HT1080 (cell line): ENCODE measurements at regions not wholly inside any gene's neighbourhood (a gene's known extent, or its start where the extent isn't known, plus 50 kb on each side); places are given as distances from the start of the nearest gene placed in this dataset.
"Not testable (repeated sequence)": the region's sequence is repeated elsewhere in the genome, so short reads cannot be mapped to it uniquely, and the experiment has no call there.

Experiments used
- DNase-seq: peaks from one replicate; pipeline ENCODE4 v3.0.0-alpha.2; 2015; ENCODE audit warnings: low read depth

- DNase-seq = not testable (repeated sequence)
Observed at GRCh38 chr2:87075054-87075790, 53.6 kb upstream of the PLGLB1 start.

GRCh38 chr2:87075791-87076252, 54.2 kb upstream of the PLGLB1 start:
- DNase-seq = peak; percentile 22

- peak; percentile 81 for DNase-seq
Observed at GRCh38 chr2:87076253-87077123, 54.8 kb upstream of the PLGLB1 start.

GRCh38 chr2:87077124-87077446, 55.4 kb upstream of the PLGLB1 start:
- not testable (repeated sequence) for DNase-seq

- DNase-seq = not testable (repeated sequence)
Observed at GRCh38 chr2:87081727-87082126, 60.1 kb upstream of the PLGLB1 start.

DNA sequence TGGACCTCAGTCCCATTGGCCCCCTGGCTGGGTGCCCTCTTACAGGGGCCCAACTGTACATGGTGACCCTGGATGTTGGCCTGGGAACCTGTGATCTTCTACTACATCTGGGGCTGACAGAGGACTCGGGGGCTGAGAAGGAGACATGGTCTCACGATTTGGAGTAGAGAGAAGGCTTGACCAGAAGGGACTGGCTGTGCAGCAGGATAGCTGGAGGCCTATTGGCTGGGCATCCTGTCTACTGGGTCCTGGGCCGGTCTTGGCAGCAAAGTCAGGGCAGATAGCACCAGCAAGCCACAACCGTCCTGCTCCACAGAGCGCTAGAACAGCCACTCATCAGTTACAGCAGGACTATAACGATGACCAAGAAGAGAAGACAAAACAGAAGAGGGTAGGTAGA, 66.4 kb upstream of the PLGLB1 start:
- DNase-seq = not testable (repeated sequence)

DNA sequence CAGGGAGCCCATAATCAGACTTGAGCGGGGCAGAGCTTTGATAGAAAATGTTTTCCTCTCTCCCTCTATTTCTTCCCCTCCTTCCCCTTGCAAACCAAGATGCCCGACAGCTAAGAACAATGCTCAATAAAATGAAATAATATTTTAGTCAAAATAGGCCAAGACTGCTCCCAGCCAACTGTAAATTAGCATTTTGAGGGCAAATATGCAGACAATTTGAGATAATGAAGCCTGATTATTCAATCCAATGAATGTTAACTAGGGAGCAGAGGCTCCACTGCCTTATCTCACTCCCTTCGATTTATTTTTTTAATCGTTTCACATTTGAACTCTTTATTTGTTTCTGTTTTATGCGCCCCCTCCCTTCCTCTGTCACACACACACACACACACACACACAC, 67.8 kb upstream of the PLGLB1 start:
- DNase-seq = not testable (repeated sequence)

GRCh38 chr2:87093252-87093651, 71.6 kb upstream of the PLGLB1 start:
- DNase-seq = not testable (repeated sequence)

- DNase-seq = not testable (repeated sequence)
Observed at GRCh38 chr2:87093937-87094529, 72.4 kb upstream of the PLGLB1 start.

- not testable (repeated sequence) for DNase-seq
Observed at GRCh38 chr2:87095804-87096203, 74.2 kb upstream of the PLGLB1 start.

DNA sequence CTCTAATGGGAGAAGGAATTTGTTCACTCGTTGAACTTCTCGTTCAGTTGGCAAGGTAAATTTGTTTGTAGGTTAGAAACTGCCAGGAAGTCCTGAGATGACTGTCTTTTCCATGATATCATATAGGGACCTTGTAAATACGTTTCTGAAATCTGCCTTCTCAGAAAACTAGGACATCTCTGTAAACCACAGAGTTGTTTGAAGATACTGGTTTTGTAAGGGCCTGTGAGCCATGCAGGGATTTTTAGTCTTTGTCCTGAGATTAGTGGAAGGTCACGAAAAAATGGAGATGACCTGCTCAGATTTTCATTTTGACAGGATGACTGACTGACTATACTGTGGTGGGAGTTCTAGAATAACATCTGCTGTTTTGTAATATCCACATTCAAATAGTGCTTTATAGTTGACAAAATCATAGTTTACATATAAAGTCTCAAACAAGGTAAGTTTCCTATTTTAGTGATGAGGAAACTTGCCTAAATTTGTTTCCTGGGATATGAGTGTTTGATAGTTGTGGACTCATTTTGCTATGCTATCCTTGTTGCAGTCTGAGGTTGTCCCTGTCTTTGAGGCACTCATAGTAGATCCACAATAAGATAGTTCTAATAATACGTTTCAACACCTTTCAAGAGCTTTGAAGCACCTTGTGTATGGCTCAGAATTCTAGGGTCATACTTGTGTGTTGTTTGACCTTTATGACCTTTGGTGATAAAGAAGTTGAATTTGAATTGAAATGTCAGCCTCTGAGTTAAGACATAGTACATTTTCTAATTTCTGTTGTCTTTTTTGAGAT, 107.3 kb upstream of the PLGLB1 start:
- DNase-seq = not testable (repeated sequence)

DNA sequence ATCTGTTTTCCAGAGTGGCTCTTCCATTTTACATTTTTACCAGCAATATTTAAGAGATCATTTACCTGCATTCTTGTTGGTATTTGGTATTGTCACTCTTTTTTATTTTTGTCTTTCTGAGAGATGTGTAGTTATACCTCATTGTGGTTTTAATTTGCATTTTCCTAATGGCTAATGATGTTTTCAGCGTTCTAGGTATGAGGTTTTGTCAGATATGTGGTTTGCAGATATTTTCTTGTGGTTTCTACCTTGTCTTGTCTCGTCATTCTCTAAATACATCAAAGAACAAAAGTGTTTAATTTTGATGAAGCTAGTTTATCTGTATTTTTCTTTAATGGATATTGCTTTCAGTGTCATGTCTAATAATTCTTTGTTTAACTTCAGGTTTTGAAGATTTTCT, 110.9 kb upstream of the PLGLB1 start:
- not testable (repeated sequence) for DNase-seq

- not testable (repeated sequence) for DNase-seq
Observed at GRCh38 chr2:87151835-87152493, 130.3 kb upstream of the PLGLB1 start.

DNA sequence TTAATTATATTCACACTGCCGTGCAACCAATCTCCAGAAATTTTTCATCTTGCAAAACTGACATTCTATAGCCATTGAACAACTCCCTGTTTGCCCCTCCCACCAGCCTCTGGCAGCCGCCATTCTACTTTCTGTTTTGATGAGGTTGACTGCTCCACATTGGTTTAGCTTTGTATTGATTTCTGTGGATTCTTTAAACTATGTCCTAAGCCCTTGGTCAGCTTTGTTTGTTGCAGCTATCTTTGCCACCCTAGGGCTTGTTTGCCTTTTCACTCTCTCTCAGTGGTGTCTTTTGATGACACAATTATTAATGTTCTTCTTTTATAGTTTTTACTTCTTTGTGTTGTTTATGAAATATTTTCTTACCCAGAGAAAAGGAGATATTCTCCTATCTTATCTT, 152.8 kb upstream of the PLGLB1 start:
- DNase-seq = not testable (repeated sequence)

DNA sequence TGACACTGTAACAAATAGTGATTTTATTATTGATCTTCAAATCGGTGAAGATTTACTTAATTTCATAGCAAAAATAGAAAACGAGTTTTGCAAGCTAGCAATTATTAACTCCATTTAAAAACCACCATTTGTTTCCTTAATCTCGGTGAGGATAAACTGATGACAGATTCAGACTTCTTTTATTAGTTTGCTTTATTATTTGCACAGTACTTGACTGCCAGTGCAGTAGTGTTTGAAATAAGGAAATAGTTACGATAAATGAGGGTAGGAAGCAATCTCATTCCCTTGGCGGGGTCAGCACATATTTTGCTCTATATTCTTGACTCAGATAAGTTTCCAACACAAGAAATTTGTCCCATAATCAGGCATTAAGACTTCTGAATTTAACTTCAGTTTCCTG, 161.7 kb upstream of the PLGLB1 start:
- DNase-seq = not testable (repeated sequence)

- not testable (repeated sequence) for DNase-seq
Observed at GRCh38 chr2:87184260-87184659, 162.6 kb upstream of the PLGLB1 start.

- not testable (repeated sequence) for DNase-seq
Observed at GRCh38 chr2:87189214-87189613, 167.6 kb upstream of the PLGLB1 start.

GRCh38 chr2:87193336-87193735, 171.7 kb upstream of the PLGLB1 start:
- DNase-seq = not testable (repeated sequence)

GRCh38 chr2:87194254-87194999, 172.8 kb upstream of the PLGLB1 start:
- DNase-seq = not testable (repeated sequence)
